ENCODE measurements at regions not wholly inside any gene's neighbourhood (a gene's known extent, or its start where the extent isn't known, plus 50 kb on each side); places are given as distances from the start of the nearest gene placed in this dataset.

GRCh38 chr9:99592834-99593574, 228.7 kb upstream of the NR4A3 start:
- no peaks in the 10 kb centered on the region for H3K9me3 ChIP-seq
- 68% methylated on average over 4 of the region's 4 CpGs for WGBS
- DNase-seq (ENCODE audit: low spot score) = no peak
- H3K27me3 ChIP-seq (replicated peaks; ENCODE audit: insufficient read depth) = no peaks in the 10 kb centered on the region
- no peaks in the 10 kb centered on the region for H3K36me3 ChIP-seq
- TF ChIP-seq POLR2AphosphoS5 (IDR thresholded peaks at IDR 0.05) (no peak), POLR2A (IDR thresholded peaks at IDR 0.05) (no peak), CTCF (IDR thresholded peaks at IDR 0.05) (no peak)
- H3K4me1 ChIP-seq (replicated peaks) = no peaks in the 10 kb centered on the region
- intact Hi-C loops (cut with DNase I) = no loop called here
- H3K4me3 ChIP-seq = no peak overlapping the region
- no peak overlapping the region for H3K27ac ChIP-seq

- Histone ChIP-seq H3K27ac (no peak overlapping the region), H3K36me3 (no peaks in the 10 kb centered on the region), H3K4me1 (replicated peaks) (no peaks in the 10 kb centered on the region), H3K27me3 (replicated peaks; ENCODE audit: insufficient read depth) (no peaks in the 10 kb centered on the region), H3K9me3 (no peaks in the 10 kb centered on the region), H3K4me3 (no peak overlapping the region)
- WGBS = 20% methylated on average over 2 of the region's 2 CpGs
- TF ChIP-seq POLR2A (IDR thresholded peaks at IDR 0.05) (no peak), CTCF (IDR thresholded peaks at IDR 0.05) (no peak), POLR2AphosphoS5 (IDR thresholded peaks at IDR 0.05) (no peak)
- intact Hi-C loops (cut with DNase I) = no loop called here
- DNase-seq (ENCODE audit: low spot score) = no peak
These were observed 228.1 kb upstream of the NR4A3 start for GRCh38 chr9:99593610-99594009.

- 85% methylated on average over 4 of the region's 4 CpGs for WGBS
These were observed 227.5 kb upstream of the NR4A3 start for GRCh38 chr9:99594056-99594780.

GRCh38 chr9:99595796-99596195, 225.9 kb upstream of the NR4A3 start:
- H3K27ac ChIP-seq = no peak overlapping the region
- TF ChIP-seq POLR2A (IDR thresholded peaks at IDR 0.05) (no peak), CTCF (IDR thresholded peaks at IDR 0.05) (no peak), POLR2AphosphoS5 (IDR thresholded peaks at IDR 0.05) (no peak)
- no peaks in the 10 kb centered on the region for H3K36me3 ChIP-seq
- 74% methylated on average over 5 of the region's 5 CpGs for WGBS
- no peak overlapping the region for H3K4me3 ChIP-seq
- H3K27me3 ChIP-seq (replicated peaks; ENCODE audit: insufficient read depth) = no peaks in the 10 kb centered on the region
- intact Hi-C loops (cut with DNase I) = no loop called here
- no peak for DNase-seq (ENCODE audit: low spot score)
- H3K4me1 ChIP-seq (replicated peaks) = no peaks in the 10 kb centered on the region
- no peaks in the 10 kb centered on the region for H3K9me3 ChIP-seq

More at GRCh38 chr9:99594056-99594780, 227.5 kb upstream of the NR4A3 start:
- TF ChIP-seq POLR2AphosphoS5 (IDR thresholded peaks at IDR 0.05) (no peak), POLR2A (IDR thresholded peaks at IDR 0.05) (no peak), CTCF (IDR thresholded peaks at IDR 0.05) (no peak)
- Histone ChIP-seq H3K27me3 (replicated peaks; ENCODE audit: insufficient read depth) (no peaks in the 10 kb centered on the region), H3K27ac (no peak overlapping the region), H3K9me3 (no peaks in the 10 kb centered on the region), H3K4me1 (replicated peaks) (no peaks in the 10 kb centered on the region), H3K36me3 (no peaks in the 10 kb centered on the region), H3K4me3 (no peak overlapping the region)
- intact Hi-C loops (cut with DNase I) = no loop called here
- DNase-seq (ENCODE audit: low spot score) = no peak
